GM19468 (cell line): ENCODE measurements at regions not wholly inside any gene's neighbourhood (a gene's known extent, or its start where the extent isn't known, plus 50 kb on each side); places are given as distances from the start of the nearest gene placed in this dataset.
"Not testable (repeated sequence)": the region's sequence is repeated elsewhere in the genome, so short reads cannot be mapped to it uniquely, and the experiment has no call there.

ENCODE experiments used
- ATAC-seq: cut with Tn5 transposase; IDR thresholded peaks from one replicate; pipeline ENCODE4 v1.9.1; 2021; ENCODE audit warnings: mild to moderate bottlenecking, moderate library complexity, moderate number of reproducible peaks; ENCODE audit not compliant: unreplicated experiment; ENCODE audit errors: extremely low read depth

DNA sequence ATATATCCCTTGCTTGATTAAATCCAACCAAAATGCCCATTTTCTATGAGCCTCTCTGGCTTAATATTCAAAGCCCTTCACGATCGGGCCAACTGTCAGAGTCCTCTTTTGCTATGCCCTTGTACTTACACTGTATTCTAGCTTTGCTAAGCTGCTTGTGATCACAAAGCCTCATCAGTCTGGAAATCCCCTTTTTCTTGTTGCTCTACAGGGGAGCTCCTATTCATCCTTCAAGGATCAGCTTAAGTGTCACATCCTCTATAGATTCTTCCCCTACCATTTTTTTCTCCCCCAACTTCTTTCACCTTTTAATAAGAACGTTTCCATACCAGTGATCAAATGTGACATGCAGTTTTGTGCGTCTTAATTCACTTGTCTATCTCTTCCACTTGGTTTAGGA lies 450.4 kb upstream of the CHD1 start:
- no peak for ATAC-seq

DNA sequence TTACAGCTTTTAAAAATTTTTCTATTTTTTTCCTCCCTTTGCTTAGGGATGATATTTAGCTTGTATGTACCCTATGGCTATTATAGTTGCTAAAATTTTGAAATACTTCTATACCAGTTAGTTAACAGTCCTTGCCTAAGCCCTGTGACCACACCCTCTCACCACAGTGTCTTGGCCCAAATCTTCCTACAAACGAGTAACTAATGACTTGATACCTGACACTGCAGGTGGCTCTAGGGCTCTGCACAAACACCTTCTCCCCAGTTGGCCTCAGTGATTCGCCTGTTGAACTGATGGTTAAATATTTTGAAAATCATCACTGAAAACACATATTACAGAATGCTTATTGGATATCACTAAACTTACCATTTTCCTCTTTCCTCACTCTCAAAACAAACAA lies 449.6 kb upstream of the CHD1 start:
- ATAC-seq: no peak

DNA sequence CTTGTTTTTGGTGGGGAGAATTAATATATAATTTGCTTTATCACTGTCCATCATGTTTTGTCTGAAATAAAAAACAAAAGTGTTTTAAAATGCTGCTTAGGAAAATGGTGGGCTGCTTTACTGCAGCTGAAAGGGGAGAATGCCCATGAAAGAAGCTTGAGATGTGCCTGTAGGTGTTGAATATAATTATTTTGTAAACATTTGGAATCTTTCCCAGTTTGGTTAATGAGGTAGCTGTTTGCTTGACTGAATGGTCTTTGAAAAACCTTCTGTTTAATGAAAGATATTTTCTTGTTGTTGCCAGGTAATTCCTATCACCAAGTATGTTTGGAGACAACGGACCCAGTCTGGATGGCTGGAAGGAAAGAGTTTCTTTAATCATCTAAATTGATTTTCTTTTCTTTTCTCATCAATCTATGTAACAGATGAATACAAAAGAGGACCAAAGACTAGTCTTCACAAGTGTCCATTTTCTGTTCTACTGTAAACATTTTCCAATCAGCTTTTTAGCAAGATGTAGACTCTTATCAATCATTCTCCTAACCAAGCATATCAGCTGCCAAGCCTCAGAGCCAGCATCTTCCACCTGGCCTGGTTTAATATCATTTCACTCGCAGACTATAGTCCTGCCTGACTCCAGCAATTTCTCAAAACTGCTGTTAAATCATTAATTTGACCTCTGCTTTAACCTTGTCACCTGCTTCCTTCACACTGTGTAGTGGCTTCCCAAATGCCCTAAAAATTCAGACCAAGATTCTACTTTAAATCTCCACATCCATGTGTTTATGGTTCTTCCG lies 441.2 kb upstream of the CHD1 start:
- no peak for ATAC-seq

DNA sequence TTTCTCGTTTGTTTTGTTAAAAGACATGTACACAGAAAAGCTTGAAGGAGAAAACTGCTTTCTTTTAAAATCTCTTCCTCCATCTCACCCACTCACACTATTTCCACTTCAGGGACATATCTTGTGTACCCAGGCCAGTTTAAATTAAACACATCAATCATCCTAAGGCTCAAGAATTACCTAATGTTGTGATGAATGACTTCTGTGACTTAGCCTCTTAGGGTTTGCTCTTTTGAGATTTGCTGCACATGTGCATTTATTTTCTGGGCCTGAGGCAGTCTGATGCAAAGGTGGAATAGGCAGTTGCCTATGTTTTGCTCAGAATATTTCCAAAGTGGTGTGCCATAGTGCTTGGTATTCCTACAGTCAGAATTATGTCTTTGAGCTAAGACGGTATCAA lies 439.9 kb upstream of the CHD1 start:
- no peak for ATAC-seq

DNA sequence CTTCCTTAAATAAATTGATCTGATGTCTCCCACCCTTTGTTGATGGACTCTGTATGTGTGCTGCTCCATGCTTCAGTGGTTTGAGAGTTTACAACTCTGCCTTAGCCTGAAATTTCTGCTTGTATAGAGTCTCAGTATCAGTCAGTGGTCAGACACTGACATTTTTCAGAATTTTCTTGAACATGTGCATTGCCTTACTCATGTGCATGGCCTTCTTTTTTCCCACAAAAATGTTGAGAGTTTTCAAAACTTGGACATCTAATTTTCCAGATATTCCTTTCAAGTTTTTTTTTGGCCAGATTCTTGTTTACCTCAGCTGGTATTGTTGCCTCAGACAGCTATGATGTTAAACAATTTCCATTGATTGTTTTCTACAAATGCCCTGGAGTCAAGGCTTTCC lies 427.1 kb upstream of the CHD1 start:
- ATAC-seq: no peak

DNA sequence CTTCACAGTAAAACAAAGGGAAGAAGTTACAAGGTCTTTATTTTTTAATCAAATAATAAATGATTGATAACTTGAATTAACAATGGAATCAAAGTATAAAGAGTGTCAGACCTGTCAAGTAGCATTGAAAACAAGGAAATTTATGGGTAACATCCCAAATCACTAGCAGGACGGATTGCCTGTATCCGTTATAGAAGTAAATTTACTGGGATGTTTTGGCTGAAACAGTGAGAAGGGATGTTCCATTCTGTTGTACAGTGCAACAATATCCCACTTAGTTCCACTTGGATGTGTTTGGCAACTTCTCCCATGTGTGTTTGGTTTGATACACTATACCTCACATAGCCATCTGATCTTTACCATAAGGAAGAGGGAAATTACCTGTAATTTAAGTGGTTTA lies 421.0 kb upstream of the CHD1 start:
- no peak for ATAC-seq

DNA sequence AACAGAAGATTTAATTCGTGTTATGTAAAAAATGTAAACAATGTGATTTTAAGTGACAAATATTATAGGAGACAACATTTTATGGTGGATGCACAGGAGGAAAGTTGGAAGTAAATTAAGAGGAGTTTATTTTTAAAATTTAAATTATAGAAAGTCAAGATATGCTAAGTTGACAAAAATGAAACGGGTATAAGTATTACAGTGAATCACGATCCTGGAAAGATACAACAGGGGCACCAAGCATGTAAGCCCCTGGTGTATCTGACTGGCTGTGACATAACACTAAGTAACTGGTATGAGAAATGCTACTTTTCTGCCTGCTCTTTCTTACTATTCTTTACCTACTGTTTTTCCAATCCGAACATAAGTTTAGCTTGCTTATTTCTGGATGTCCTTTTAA lies 419.8 kb upstream of the CHD1 start:
- ATAC-seq: no peak

DNA sequence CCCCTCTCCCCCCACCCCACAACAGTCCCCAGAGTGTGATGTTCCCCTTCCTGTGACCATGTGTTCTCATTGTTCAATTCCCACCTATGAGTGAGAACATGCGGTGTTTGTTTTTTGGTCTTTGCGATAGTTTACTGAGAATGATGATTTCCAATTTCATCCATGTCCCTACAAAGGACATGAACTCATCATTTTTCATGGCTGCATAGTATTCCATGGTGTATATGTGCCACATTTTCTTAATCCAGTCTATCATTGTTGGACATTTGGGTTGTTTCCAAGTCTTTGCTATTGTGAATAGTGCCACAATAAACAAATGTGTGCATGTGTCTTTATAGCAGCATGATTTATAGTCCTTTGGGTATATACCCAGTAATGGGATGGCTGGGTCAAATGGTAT lies 411.0 kb upstream of the CHD1 start:
- ATAC-seq: not testable (repeated sequence)

DNA sequence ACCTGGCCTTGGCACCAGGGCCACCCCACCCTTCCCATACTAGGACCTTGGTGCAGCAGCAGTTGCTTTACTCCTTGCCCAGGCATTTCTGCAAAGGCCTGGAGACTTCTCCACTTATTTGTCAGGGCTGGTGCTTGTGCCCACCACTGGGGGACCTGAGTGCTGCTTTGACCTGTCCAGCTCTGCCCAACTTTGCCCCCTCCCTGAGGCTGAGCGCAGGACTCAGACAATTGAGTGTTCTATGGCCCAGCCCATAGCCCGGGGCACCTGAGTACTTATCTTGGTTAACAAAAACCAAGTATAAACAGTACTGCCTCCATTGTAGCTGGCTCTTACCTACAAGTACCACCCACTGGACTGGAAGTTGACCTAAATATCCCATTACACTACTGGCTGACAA lies 406.1 kb upstream of the CHD1 start:
- no peak for ATAC-seq

DNA sequence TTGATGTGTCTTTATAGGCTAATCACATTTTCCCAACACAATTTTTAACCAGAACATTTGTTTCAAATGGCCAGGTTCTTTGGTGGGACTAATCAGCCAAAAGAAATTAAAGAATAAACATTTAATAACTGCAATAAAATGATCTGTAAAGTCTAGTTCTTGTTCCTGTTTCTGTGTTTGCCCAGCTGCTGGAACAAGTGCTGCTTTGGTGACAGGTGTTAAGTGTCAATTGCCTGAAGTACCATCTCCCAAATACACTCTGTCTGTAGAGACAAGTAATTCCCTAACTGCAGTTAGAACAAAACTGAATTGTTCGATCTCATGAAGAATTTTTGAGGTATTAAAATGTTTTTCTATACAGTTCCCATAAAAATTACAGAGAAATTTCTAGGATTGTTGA lies 402.3 kb upstream of the CHD1 start:
- ATAC-seq: no peak

DNA sequence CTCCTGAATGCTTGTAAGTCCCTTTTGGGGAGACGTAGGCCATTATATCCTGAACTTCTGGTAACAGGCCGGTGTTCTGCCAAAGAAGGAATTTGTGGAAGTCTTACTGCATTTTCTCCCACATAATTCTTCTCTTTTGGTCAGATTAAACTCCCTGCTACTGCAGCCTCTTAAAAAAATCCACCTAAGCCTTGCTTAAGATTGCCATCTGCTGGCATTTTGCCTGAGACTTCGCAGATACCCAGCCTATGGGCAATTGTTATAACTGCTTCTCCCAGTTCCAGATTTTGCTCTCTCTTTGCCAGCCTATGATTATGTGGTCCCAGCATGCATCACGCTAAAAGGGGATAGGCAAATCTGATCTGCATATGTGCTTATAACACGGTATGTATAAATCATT lies 391.6 kb upstream of the CHD1 start:
- no peak for ATAC-seq

DNA sequence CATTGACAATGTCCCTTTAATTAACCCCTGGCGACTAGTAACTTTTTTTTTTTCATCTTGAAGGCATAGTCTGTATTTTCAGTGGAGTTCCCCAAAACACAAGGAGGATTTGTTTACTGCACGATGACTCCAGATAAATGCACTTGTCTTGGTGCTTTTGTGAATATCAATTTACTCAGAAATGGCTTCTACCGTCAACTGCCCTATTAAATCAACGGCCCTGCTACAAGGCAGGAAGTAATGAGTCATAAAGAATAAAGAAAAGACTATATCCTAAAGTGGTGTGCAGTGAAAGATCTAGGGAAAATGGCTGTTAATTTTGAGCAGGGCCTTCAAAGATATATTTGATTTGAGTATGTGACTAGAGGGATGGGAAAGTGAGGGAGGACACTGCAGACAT lies 388.3 kb upstream of the CHD1 start:
- no peak for ATAC-seq

DNA sequence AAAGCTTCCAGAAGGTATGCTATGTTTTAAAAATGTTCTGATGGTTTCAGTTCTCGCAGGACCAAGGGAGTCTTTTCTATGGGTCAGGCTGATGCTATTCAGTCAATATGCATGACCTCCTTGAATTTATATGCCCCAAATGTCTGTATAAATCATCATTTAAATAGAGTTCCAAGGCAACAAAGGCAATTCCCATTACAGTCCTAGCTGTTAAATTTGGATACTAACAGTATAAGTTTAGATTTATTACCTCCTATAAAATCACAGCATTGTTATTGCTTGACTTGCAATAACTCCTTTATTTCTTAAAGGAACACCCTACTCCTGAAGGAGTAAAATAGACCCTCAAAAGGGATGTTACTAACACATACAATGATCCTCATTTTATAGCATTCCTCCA lies 387.7 kb upstream of the CHD1 start:
- ATAC-seq: no peak

DNA sequence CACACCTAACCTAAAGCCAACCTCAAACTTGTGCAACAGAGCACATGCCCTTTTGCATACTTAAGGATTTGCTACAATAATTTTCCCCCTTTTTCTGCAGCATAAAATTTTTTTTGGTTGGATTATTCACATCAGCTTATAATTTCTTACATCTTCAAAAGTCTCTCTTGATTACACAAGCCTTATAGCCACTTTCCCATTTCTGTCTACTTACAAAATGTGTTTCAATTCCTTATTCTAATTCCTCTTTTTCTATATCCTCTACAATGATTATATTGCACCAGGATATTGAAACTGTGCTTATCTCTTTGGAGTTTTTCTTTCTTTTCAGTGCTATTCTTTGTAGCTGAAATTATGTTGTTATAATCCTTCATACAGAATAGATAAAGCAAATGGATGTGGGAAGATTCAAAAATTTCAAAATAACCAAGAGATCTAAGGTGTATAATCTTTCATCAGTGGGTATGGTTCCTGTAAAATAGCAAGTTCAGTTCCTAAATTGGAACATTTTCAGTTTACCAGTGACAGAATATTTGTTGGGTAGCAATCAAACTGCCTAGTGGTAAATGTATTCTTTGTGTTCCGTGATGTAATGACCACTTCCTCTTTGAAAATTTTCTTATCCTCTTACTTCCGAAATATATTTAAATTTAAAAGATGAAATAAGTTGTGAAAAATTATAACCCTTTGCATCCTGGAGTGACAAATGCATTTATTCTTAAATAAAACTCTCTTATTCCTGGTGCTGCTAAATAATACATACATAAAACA lies 386.8 kb upstream of the CHD1 start:
- ATAC-seq: no peak

DNA sequence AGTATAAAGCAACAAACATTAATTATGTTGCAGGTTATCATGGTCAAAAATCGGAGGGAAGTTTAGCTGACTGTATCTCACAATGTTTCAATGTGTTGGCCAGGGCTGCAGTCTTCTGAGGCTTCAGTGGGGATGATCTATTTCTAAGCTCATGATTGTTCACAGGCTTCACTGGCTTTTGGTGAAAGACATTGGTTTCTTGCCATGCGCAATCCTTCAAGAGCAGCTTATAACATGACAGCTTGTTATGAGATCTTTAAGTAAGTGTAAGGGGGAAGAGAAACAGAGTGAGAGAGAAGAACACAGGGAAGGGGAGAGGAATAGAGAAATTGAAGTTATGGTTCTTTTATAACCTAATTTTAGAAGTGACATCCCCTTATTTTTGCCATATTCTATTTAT lies 385.9 kb upstream of the CHD1 start:
- no peak for ATAC-seq

DNA sequence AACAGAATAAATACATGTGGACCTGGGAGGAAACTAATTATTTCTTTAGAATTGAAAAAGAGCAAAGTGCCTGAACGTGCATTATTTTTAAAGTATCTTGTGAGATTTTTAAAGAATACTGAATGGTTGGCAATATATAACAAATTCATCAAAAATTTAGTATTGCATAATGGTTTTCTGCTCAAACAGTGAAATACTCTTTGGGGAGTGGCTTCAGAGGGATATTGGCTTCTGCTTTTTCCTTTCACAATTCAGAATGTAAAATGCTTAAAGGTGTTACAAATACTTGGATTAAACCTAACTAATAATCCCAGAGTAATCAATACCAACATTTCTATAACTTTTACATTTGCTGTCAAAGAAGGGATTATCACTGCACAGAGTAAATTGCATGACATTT lies 379.3 kb upstream of the CHD1 start:
- no peak for ATAC-seq

DNA sequence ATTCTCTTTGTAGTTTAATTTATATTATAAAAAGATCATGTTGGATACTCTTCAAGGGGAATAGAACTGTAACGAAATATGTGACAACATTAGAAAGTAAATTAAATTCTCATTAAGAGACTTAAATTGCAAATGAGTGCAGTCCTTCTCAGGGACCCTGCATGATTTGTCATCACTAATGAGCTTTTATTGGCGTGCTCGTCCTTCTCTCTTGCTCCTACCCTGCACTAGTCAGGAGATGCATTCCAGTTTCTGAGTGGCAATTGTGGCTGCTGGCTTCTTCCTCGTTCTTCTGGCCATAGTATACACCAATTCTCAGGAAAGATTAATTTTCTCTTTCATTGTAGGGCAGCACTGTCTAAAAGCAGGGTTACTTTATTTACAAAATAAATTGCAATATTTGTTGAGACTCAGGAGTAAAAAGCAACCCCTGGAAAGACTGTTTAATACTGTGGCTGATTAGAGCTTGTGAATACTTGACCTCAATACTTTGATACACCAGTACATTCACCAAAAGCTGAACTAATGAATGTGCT lies 376.3 kb upstream of the CHD1 start:
- no peak for ATAC-seq

DNA sequence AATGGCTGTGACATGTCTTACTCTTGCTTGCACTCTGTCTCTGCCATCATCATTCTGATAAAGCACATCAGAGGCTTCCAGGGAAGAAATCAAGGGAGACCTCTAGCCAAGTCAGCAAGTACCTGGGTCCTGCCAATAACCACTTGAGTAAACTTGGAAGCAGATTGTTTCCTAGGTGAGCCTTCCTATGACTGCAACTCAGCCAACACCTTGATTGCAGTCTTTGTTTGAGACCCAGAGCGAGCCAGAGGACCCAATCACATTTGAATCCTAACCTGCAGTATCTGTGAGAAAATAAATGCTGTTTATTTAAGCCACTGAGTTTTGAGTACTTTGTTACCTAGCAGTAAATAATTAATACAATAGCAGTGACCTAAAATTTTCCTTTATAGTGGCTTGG lies 356.8 kb upstream of the CHD1 start:
- ATAC-seq: no peak

DNA sequence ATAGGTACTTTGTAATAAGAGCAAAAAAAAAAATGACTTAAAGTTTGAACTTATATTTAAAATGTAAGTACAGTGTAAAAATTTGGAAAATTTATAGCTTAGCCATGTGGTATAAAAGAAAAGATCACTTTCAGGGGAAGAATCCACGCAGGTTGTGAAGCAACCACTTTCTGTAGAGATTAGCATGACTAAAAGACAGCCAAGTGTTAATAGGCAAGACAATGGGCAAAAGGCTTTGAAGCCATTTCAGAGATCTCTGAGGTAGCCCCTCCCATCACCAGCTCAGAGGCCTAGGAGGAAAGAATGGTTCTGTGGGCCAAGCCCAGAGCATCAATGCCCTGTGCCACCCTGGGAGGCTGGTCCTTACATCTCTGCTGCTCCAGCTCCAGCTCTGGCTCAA lies 346.3 kb upstream of the CHD1 start:
- no peak for ATAC-seq

DNA sequence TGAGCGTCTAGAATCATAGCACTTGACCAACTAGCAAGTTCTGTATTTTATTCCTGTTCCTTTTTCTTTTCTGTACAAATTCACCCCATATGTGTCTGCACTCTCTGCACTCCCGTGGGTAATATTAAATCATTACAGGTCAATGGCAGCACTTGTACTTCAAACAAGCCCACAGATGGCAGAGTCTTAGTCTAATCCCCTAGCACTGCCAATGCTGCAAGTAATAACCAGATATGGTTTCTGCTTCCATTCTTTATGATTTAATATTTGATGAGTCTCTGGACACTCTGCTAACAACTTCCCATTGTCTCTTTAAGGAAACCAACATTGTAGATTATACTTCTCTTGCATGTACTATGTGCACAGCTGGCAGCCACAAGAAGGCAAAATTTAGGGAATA lies 343.8 kb upstream of the CHD1 start:
- ATAC-seq: no peak

DNA sequence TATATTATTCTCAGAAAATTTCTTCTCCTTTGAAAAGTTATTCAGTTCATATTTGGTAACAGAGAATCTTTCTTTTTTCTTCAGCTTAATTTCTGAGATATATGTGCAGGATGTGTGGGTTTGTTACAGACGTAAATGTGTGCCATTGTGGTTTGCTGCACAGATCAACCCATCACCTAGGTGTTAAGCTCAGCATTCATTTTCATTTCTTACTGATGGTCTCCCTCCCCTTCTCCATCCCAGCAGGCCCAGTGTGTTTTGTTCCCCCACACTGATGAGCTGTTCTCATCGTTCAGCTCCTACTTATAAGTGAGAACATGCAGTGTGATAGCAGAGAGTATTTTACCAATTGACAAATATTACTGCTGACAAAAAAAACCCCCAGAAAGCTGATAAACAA lies 330.0 kb upstream of the CHD1 start:
- ATAC-seq: no peak

DNA sequence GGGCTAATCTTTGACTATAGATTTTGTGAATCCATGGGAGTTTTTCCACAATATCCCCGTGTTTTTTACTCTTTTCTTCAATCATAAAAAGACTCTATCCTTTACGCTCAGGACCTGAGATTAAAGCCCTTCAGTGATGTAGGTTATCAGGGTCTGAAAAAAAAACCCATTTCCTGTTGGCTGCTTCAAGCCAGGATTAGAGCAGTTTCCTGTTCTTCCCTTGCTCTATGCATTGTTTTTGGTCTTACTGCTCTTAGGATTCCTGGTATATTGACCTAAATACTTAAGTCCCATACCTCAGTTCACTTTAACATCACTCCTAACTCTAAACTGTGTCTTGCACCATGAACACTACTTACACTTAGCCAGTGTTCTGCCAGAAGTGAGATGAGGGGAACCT lies 319.3 kb upstream of the CHD1 start:
- no peak for ATAC-seq
